PC-3 (cell line): ENCODE measurements at regions not wholly inside any gene's neighbourhood (a gene's known extent, or its start where the extent isn't known, plus 50 kb on each side); places are given as distances from the start of the nearest gene placed in this dataset.

ENCODE experiments used
- CTCF ChIP-seq: fragments of 300-600 bp; sonication (generic); conservative IDR thresholded peaks from 2 replicates; pipeline ENCODE4 v1.5.1; 2017; ENCODE audit warnings: antibody characterized with exemption, low read depth, mild to moderate bottlenecking, low read length
- EZH2 ChIP-seq: fragments of 300-600 bp; sonication (generic); IDR thresholded peaks from one replicate; pipeline ENCODE4 v1.6.1; 2017; ENCODE audit warnings: antibody characterized with exemption, mild to moderate bottlenecking, low read length; ENCODE audit not compliant: unreplicated experiment

- TF ChIP-seq CTCF (no peak), EZH2 (no peak)
Observed at GRCh38 chr5:143624465-143624864, 187.5 kb upstream of the HMHB1 start.
